Gastrocnemius medialis (tissue), 4 donors: ENCODE measurements at regions not wholly inside any gene's neighbourhood (a gene's known extent, or its start where the extent isn't known, plus 50 kb on each side); places are given as distances from the start of the nearest gene placed in this dataset.

Source experiments
- CTCF ChIP-seq, 5 experiments: fragments of 450-650 bp in 3 of 5; fragments of 200-600 bp in 2 of 5; sonication (generic) in 2 of 5; IDR thresholded peaks in 4 of 5; conservative IDR thresholded peaks in 1 of 5; 1 replicate in 4 of 5; 2 replicates in 1 of 5; pipeline ENCODE4 v1.5.1; 2016 to 2019; ENCODE audit warnings: antibody characterized with exemption in 5 of 5, mild to moderate bottlenecking in 3 of 5, moderate library complexity in 3 of 5
- POLR2A ChIP-seq, 2 donors: fragments of 450-650 bp; IDR thresholded peaks; one replicate each; pipeline ENCODE4 v1.6.1; 2017; ENCODE audit warnings: antibody characterized with exemption in 2 of 2, mild to moderate bottlenecking in 2 of 2, moderate library complexity in 2 of 2

- TF ChIP-seq POLR2A (IDR thresholded peaks at IDR 0.05) = no peak
- no peak for TF ChIP-seq CTCF (IDR thresholded peaks at IDR 0.05 in 4 of 5, conservative IDR thresholded peaks at IDR 0.05 in 1 of 5)
Observed at GRCh38 chr10:59593768-59594167, 115.9 kb downstream of the SLC16A9 start.
